ENCODE measurements at regions not wholly inside any gene's neighbourhood (a gene's known extent, or its start where the extent isn't known, plus 50 kb on each side); places are given as distances from the start of the nearest gene placed in this dataset.
A peak's percentile ranks its signal among the peaks of the same experiment; 100 is the strongest.

GRCh38 chr5:27473307-27474046 lies 435.1 kb upstream of the CDH9 start:
- H2AFZ ChIP-seq (ENCODE audit: low read length) = no peak overlapping the region
- H3K36me3 ChIP-seq (ENCODE audit: control insufficient read depth, insufficient read depth, low read length) = no peaks in the 10 kb centered on the region
- H3K27ac ChIP-seq (ENCODE audit: insufficient read depth, low read length) = no peak overlapping the region
- no peaks in the 10 kb centered on the region for H3K9me3 ChIP-seq (ENCODE audit: control insufficient read depth, insufficient read depth, low read depth, low read length)
- no peaks in the 10 kb centered on the region for H3K4me1 ChIP-seq (ENCODE audit: control insufficient read depth, extremely low read depth, insufficient read depth, low read length)
- DNase-seq (ENCODE audit: low read depth in 2 of 2) = no peak
- H3K27me3 ChIP-seq (ENCODE audit: control insufficient read depth, insufficient read depth, low read length) = no peaks in the 10 kb centered on the region
- no peak overlapping the region for H3K9ac ChIP-seq (ENCODE audit: insufficient read depth, low read length)
- no peaks in the 10 kb centered on the region for H4K20me1 ChIP-seq (ENCODE audit: control insufficient read depth, extremely low read depth, insufficient read depth, low read length)
- H3K79me2 ChIP-seq (ENCODE audit: control insufficient read depth, insufficient read depth, low read length) = no peaks in the 10 kb centered on the region
- H3K4me2 ChIP-seq (ENCODE audit: extremely low read depth, insufficient read depth, low read length) = no peak overlapping the region
- no peak for TF ChIP-seq EZH2 (IDR thresholded peaks at IDR 0.05; ENCODE audit: low read length, missing control alignments)
- TF ChIP-seq, protein P1, sequence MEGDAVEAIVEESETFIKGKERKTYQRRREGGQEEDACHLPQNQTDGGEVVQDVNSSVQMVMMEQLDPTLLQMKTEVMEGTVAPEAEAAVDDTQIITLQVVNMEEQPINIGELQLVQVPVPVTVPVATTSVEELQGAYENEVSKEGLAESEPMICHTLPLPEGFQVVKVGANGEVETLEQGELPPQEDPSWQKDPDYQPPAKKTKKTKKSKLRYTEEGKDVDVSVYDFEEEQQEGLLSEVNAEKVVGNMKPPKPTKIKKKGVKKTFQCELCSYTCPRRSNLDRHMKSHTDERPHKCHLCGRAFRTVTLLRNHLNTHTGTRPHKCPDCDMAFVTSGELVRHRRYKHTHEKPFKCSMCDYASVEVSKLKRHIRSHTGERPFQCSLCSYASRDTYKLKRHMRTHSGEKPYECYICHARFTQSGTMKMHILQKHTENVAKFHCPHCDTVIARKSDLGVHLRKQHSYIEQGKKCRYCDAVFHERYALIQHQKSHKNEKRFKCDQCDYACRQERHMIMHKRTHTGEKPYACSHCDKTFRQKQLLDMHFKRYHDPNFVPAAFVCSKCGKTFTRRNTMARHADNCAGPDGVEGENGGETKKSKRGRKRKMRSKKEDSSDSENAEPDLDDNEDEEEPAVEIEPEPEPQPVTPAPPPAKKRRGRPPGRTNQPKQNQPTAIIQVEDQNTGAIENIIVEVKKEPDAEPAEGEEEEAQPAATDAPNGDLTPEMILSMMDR (conservative IDR thresholded peaks at IDR 0.05 in 1 of 2, IDR thresholded peaks at IDR 0.05 in 1 of 2; ENCODE audit: low read depth in 1 of 2, low read length in 2 of 2) = no peak
- H3K4me3 ChIP-seq (replicated peaks in 1 of 4; ENCODE audit: control extremely low read depth in 1 of 4, insufficient read depth in 1 of 4, low read depth in 3 of 4, low read length in 4 of 4) = peak overlapping the region in 1 of 4 experiments; percentile 29

GRCh38 chr5:27472871-27473270 lies 434.5 kb upstream of the CDH9 start:
- Histone ChIP-seq H3K9ac (ENCODE audit: insufficient read depth, low read length) (no peak overlapping the region), H3K27ac (ENCODE audit: insufficient read depth, low read length) (no peak overlapping the region), H3K4me3 (replicated peaks in 1 of 4; ENCODE audit: control extremely low read depth in 1 of 4, insufficient read depth in 1 of 4, low read depth in 3 of 4, low read length in 4 of 4) (peak overlapping the region in 1 of 4 experiments; percentile 29), H3K79me2 (ENCODE audit: control insufficient read depth, insufficient read depth, low read length) (no peaks in the 10 kb centered on the region), H3K4me1 (ENCODE audit: control insufficient read depth, extremely low read depth, insufficient read depth, low read length) (no peaks in the 10 kb centered on the region), H2AFZ (ENCODE audit: low read length) (no peak overlapping the region), H3K27me3 (ENCODE audit: control insufficient read depth, insufficient read depth, low read length) (no peaks in the 10 kb centered on the region), H3K36me3 (ENCODE audit: control insufficient read depth, insufficient read depth, low read length) (no peaks in the 10 kb centered on the region), H3K4me2 (ENCODE audit: extremely low read depth, insufficient read depth, low read length) (no peak overlapping the region), H3K9me3 (ENCODE audit: control insufficient read depth, insufficient read depth, low read depth, low read length) (no peaks in the 10 kb centered on the region), H4K20me1 (ENCODE audit: control insufficient read depth, extremely low read depth, insufficient read depth, low read length) (no peaks in the 10 kb centered on the region)
- DNase-seq (ENCODE audit: low read depth in 2 of 2) = no peak
- TF ChIP-seq, protein P1 (conservative IDR thresholded peaks at IDR 0.05 in 1 of 2, IDR thresholded peaks at IDR 0.05 in 1 of 2; ENCODE audit: low read depth in 1 of 2, low read length in 2 of 2) = no peak
- TF ChIP-seq EZH2 (IDR thresholded peaks at IDR 0.05; ENCODE audit: low read length, missing control alignments) = no peak

GRCh38 chr5:27472000-27472763 lies 433.8 kb upstream of the CDH9 start:
- Histone ChIP-seq H4K20me1 (ENCODE audit: control insufficient read depth, extremely low read depth, insufficient read depth, low read length) (no peaks in the 10 kb centered on the region), H3K79me2 (ENCODE audit: control insufficient read depth, insufficient read depth, low read length) (no peaks in the 10 kb centered on the region), H3K4me3 (replicated peaks in 1 of 4; ENCODE audit: control extremely low read depth in 1 of 4, insufficient read depth in 1 of 4, low read depth in 3 of 4, low read length in 4 of 4) (peak overlapping the region in 1 of 4 experiments; percentile 27), H3K4me1 (ENCODE audit: control insufficient read depth, extremely low read depth, insufficient read depth, low read length) (no peaks in the 10 kb centered on the region), H3K9me3 (ENCODE audit: control insufficient read depth, insufficient read depth, low read depth, low read length) (no peaks in the 10 kb centered on the region), H3K4me2 (ENCODE audit: extremely low read depth, insufficient read depth, low read length) (no peak overlapping the region), H3K36me3 (ENCODE audit: control insufficient read depth, insufficient read depth, low read length) (no peaks in the 10 kb centered on the region), H2AFZ (ENCODE audit: low read length) (no peak overlapping the region), H3K27me3 (ENCODE audit: control insufficient read depth, insufficient read depth, low read length) (no peaks in the 10 kb centered on the region), H3K9ac (ENCODE audit: insufficient read depth, low read length) (no peak overlapping the region), H3K27ac (ENCODE audit: insufficient read depth, low read length) (no peak overlapping the region)
- DNase-seq (ENCODE audit: low read depth in 2 of 2) = peak; percentile 9 to 12
- TF ChIP-seq, protein P1 (conservative IDR thresholded peaks at IDR 0.05 in 1 of 2, IDR thresholded peaks at IDR 0.05 in 1 of 2; ENCODE audit: low read depth in 1 of 2, low read length in 2 of 2) = no peak
- TF ChIP-seq EZH2 (IDR thresholded peaks at IDR 0.05; ENCODE audit: low read length, missing control alignments) = no peak

Measured in fibroblast of lung (primary cell).